ENCODE measurements at regions not wholly inside any gene's neighbourhood (a gene's known extent, or its start where the extent isn't known, plus 50 kb on each side); places are given as distances from the start of the nearest gene placed in this dataset.

DNA sequence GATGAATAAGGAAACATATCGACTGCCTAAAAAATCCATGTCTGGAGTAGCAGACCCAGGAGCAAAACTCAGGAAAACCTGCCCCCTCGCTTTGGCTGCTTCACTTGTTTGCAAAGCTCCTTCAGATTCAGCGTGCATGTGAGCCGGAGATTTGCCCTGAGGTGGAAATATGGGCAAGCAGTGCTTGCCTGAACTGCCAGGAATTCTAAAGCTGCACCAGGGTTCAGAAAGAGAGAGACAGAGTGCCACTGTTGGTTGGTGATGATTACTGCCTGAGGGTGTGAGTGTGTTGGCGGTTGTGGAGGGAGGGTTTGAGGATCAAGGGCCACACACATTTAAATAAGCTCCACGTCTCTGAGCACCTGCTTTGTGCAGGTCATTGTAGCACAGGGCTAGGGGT is 139.6 kb upstream of the RGPD4 start:
- intact Hi-C loops (cut with micrococcal nuclease; ENCODE audit: unreplicated experiment) = no loop called here
- H3K9me3 ChIP-seq (ENCODE audit: insufficient read depth, low read depth) = no peaks in the 10 kb centered on the region
- H3K9me2 ChIP-seq (ENCODE audit: insufficient read depth) = no peaks in the 10 kb centered on the region; the same call in 1 of the 2 replicates
- H3K4me2 ChIP-seq = no peak overlapping the region
- CTCF ChIA-PET = no interaction called here
- BruUV-seq (replicated peaks) = no TSS peak
- POLR2A ChIA-PET (ENCODE audit: unreplicated experiment) = no interaction called here
- no peak overlapping the region for H3K27ac ChIP-seq
- H3K79me2 ChIP-seq (ENCODE audit: low read depth) = no peaks in the 10 kb centered on the region
- no peaks in the 10 kb centered on the region for H4K20me1 ChIP-seq (ENCODE audit: insufficient read depth)
- TF ChIP-seq, protein P1, sequence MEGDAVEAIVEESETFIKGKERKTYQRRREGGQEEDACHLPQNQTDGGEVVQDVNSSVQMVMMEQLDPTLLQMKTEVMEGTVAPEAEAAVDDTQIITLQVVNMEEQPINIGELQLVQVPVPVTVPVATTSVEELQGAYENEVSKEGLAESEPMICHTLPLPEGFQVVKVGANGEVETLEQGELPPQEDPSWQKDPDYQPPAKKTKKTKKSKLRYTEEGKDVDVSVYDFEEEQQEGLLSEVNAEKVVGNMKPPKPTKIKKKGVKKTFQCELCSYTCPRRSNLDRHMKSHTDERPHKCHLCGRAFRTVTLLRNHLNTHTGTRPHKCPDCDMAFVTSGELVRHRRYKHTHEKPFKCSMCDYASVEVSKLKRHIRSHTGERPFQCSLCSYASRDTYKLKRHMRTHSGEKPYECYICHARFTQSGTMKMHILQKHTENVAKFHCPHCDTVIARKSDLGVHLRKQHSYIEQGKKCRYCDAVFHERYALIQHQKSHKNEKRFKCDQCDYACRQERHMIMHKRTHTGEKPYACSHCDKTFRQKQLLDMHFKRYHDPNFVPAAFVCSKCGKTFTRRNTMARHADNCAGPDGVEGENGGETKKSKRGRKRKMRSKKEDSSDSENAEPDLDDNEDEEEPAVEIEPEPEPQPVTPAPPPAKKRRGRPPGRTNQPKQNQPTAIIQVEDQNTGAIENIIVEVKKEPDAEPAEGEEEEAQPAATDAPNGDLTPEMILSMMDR (conservative IDR thresholded peaks at IDR 0.05) = no peak
- no peak for TF ChIP-seq EZH2 (IDR thresholded peaks at IDR 0.05; ENCODE audit: low read depth)
- H3K4me1 ChIP-seq (replicated peaks; ENCODE audit: insufficient read depth) = no peaks in the 10 kb centered on the region
- H3F3A ChIP-seq (ENCODE audit: insufficient read depth, low read depth) = no peaks in the 10 kb centered on the region
- H3K27me3 ChIP-seq (ENCODE audit: insufficient read depth, low read depth) = peaks cover 45% of the 10 kb centered on the region
- DNase-seq = no peak
- H3K36me3 ChIP-seq (ENCODE audit: low read depth) = no peaks in the 10 kb centered on the region
- no peak overlapping the region for H3K4me3 ChIP-seq
- no peak overlapping the region for H2AFZ ChIP-seq

DNA sequence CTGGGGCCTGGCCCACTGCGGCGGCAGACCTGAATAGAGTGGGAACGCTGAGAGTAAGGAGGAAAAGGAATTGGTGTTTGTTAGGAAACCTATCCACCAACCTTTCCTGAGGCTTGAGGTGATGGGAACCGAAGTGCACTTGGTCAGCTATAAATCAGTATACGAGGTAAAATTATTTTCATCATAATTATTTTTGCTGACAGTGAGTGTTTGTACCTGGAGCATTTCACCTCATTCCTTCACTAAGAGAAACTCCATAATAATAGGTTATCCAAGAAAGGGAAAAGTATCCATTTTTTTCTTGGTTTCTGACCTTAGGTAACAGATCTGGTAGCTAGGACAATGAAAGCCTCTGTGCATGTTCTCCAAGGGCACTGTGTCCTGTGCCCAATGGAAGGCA is 138.6 kb upstream of the RGPD4 start:
- Histone ChIP-seq H3K4me2 (no peak overlapping the region), H3K9me3 (ENCODE audit: insufficient read depth, low read depth) (no peaks in the 10 kb centered on the region), H3K9me2 (ENCODE audit: insufficient read depth) (no peaks in the 10 kb centered on the region; the same call in 1 of the 2 replicates), H3K27me3 (ENCODE audit: insufficient read depth, low read depth) (peaks cover 45% of the 10 kb centered on the region), H3K79me2 (ENCODE audit: low read depth) (no peaks in the 10 kb centered on the region), H3K36me3 (ENCODE audit: low read depth) (no peaks in the 10 kb centered on the region), H2AFZ (no peak overlapping the region), H3K4me3 (no peak overlapping the region), H3K27ac (no peak overlapping the region), H3K4me1 (replicated peaks; ENCODE audit: insufficient read depth) (no peaks in the 10 kb centered on the region), H3F3A (ENCODE audit: insufficient read depth, low read depth) (no peaks in the 10 kb centered on the region), H4K20me1 (ENCODE audit: insufficient read depth) (no peaks in the 10 kb centered on the region)
- POLR2A ChIA-PET (ENCODE audit: unreplicated experiment) = no interaction called here
- TF ChIP-seq EZH2 (IDR thresholded peaks at IDR 0.05; ENCODE audit: low read depth) = no peak
- TF ChIP-seq, protein P1 (conservative IDR thresholded peaks at IDR 0.05) = no peak
- no TSS peak for BruUV-seq (replicated peaks)
- DNase-seq = no peak
- CTCF ChIA-PET = no interaction called here
- intact Hi-C loops (cut with micrococcal nuclease; ENCODE audit: unreplicated experiment) = no loop called here

DNA sequence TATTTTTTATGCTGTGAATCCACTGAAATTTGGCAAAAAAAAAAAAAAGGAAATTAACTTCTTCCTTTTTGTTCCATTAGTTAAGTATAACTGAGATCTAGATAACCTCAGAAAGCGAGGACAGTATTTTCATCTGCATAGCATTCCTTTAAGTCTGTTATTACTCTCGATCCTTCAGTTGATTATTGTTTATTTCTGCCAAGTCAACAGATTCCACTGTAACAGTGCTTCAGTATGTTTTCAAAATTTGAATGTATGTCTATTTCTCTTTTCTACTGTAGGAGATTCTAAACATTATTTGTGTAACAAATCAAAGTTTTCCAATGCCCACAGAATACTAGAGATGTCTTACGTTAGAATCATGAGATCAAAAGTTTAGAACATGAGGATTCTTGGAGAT is 133.1 kb upstream of the RGPD4 start:
- no peaks in the 10 kb centered on the region for H3K36me3 ChIP-seq (ENCODE audit: low read depth)
- H3K9me2 ChIP-seq (ENCODE audit: insufficient read depth) = no peaks in the 10 kb centered on the region; the same call in 1 of the 2 replicates
- H3K9me3 ChIP-seq (ENCODE audit: insufficient read depth, low read depth) = no peaks in the 10 kb centered on the region
- H4K20me1 ChIP-seq (ENCODE audit: insufficient read depth) = no peaks in the 10 kb centered on the region
- H3K27ac ChIP-seq = no peak overlapping the region
- no peaks in the 10 kb centered on the region for H3K79me2 ChIP-seq (ENCODE audit: low read depth)
- BruUV-seq (replicated peaks) = no TSS peak
- POLR2A ChIA-PET (ENCODE audit: unreplicated experiment) = no interaction called here
- CTCF ChIA-PET = no interaction called here
- intact Hi-C loops (cut with micrococcal nuclease; ENCODE audit: unreplicated experiment) = no loop called here
- no peak overlapping the region for H3K4me2 ChIP-seq
- DNase-seq = no peak
- no peak for TF ChIP-seq EZH2 (IDR thresholded peaks at IDR 0.05; ENCODE audit: low read depth)
- TF ChIP-seq, protein P1 (conservative IDR thresholded peaks at IDR 0.05) = no peak
- H3F3A ChIP-seq (ENCODE audit: insufficient read depth, low read depth) = no peaks in the 10 kb centered on the region
- no peak overlapping the region for H3K4me3 ChIP-seq
- no peak overlapping the region for H2AFZ ChIP-seq
- no peaks in the 10 kb centered on the region for H3K4me1 ChIP-seq (replicated peaks; ENCODE audit: insufficient read depth)
- peaks cover 6% of the 10 kb centered on the region; the same call in 1 of the 2 replicates for H3K27me3 ChIP-seq (ENCODE audit: insufficient read depth, low read depth)
